Stimulated activated CD8-positive, alpha-beta memory T cell treated with anti-CD3 and anti-CD28 coated beads, Interleukin-15, amount 100 ng/mL, for 1 hour (primary cell): ENCODE measurements at regions not wholly inside any gene's neighbourhood (a gene's known extent, or its start where the extent isn't known, plus 50 kb on each side); places are given as distances from the start of the nearest gene placed in this dataset.
"Not testable (repeated sequence)": the region's sequence is repeated elsewhere in the genome, so short reads cannot be mapped to it uniquely, and the experiment has no call there.

Experiments
- DNase-seq: peaks from one replicate; pipeline ENCODE4 v3.0.0-alpha.2; 2020; ENCODE audit warnings: low read depth

DNA sequence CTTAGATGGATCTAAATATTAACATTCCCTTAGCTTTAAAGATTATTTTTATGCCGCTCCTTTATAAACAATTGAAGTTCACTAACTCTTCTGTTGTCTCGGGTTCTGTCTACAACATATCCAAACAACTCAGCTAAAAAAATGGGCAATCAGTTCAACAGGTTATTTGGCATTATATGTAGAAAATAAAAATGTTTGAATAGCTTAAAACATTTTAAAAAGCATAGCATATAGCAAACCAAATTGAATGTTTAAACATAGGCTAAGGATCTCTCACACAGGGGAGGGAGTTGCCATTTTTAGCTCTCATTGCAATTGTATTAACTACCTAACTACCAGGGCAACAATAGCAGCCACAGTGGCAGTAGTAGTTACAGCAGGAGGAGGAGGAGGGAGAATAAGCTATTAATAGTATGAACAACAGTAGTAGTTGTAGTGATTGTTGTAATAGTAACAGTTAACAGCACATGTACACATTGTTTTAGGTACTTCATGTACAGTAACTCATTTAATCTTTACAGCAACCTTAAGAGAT, 404.2 kb downstream of the KCNRG start:
- no peak for DNase-seq

DNA sequence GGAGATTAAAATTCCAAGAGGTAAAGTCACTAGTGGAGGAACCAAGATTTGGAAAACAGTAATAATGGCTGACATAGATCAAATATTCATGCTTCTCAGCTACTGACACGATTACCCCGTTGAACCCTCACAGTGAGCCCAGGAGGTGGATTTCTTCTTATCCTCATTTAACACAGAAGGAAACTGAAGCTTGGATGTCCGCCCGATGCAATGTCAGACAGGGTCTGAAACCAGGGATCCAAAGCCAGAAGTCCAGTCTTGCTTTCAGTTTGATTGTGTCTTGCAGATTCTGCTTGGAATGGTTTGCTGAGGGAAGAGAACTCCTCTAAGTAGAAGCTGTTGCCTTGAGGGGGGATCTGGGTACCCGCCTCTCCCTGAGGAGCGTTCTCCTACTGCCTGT, 404.7 kb downstream of the KCNRG start:
- DNase-seq, result no peak

DNA sequence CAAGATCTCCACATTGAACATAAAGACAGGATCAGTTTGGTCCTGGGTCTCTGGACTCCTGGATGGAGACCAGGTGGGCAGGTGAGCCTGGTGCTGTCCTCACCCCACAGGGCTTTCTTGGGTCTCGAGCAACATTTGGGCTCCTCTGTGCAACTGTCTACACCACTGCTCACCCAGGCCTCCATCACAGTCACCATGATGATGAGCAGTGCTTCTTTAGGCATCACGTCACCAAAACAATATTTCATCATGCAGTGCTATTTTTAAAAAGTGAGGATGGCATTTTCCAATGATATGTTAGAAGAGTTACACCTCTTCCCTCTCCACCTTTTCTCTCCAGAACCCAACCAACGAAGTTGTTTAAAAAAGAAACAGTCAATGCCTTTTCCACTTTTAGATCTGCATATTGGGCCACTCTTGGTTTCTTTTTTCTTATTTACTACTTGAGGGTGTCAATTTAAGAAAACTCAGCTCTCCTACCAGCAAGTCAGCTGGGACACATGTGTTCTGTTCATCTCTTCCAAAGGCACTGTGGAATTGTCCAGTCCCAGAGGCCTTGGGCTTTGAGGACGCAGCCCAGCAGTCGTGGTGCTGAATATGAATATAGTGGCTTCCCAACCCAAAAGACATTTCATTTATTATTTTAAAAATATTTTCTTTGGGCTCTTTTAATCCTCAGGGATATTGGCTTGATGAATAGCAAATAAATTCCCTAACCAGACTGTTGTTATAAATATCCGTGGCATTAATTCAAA, 405.7 kb downstream of the KCNRG start:
- no peak for DNase-seq

DNA sequence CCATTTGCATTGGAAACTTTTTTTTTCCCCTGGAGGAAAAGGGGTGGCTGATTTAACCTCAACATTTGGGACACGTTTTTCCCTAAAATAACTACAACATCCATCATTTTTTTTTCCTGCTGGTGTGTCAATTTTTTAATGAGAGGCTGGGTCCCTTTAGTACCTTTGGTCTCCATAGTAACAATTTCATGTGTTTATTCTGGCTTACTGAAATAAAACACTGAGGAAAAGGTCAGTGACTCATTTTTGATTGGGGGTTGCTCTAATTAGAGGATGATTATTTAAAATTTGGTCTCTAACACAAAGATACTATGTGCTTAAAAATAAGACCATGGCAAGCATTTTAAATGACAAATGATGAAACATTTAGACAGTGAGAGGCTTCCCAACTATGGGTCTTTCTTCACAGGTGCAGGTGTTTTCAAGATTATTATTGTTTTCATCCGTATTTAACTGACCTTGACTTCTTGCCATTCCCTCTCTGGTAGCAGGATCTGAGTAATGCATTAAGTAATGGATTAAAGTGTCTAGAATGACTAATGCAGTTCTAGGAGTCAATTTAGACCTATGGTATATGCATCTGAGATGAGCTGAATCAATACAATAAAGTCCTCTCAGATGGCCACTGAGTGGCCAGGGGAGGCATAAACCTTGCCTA, 406.4 kb downstream of the KCNRG start:
- DNase-seq, result no peak

DNA sequence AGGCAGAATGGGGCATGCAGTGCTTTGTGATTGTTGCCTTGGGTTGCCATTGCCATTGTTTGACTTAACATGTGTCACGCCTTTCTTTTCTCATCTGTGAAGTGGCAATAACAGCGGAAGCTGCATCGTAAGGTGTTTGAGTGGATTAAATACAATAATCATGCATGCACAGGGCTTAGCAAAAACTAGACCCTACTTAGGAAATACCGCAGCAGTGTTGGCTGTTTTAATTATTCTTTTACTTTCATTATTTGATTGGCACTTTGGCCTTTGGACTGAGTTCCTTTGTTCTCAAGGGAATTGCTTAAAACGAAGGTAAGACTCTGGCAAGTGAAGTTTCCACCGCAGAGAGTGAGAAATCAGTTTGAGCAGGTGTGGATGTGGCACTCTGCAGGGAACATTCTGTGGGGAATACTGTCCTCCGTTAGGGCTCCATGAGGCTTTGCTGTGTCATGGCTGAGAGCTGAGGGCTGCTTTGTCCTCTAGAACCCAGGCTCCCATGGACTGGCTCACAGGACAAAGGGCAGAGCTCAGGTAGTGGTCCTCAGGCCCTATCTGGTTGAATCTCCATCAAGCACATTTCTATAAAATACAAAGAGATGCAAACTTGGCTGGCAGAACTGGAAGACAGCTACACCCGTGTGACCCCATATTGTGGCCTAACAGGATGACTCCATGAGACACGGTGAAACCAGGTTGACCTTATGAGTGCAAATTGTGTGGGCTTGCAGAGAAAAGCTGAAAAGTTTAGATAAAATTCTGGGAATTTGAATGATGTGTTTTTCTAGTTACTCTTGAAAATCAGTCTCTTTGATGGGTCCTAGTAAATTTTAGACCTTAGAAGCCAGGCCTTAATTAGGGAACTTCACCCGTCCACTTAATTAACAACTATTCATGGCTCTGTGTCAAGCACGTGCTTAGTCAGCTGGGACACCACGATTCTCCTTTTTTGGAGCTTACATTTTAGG, 407.2 kb downstream of the KCNRG start:
- no peak for DNase-seq

DNA sequence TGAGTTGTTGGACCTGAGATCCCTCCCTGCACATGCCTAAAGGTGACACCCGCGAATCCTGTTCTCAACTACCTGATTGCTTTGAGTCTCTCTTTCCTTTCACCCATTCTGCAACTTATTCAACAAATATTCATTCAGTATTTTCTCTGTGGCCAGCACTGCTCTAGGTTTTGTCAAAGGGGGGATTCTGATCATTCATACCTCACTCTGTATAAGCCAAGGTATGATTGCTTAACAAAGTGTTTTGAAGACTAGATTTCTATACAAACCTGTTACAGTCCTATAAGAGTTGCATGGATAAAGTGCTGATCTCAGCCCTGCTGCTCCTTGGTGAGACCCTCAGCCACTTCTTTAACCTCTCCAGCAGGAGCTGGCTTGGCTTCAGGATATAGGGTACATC, 409.7 kb downstream of the KCNRG start:
- DNase-seq, result no peak

DNA sequence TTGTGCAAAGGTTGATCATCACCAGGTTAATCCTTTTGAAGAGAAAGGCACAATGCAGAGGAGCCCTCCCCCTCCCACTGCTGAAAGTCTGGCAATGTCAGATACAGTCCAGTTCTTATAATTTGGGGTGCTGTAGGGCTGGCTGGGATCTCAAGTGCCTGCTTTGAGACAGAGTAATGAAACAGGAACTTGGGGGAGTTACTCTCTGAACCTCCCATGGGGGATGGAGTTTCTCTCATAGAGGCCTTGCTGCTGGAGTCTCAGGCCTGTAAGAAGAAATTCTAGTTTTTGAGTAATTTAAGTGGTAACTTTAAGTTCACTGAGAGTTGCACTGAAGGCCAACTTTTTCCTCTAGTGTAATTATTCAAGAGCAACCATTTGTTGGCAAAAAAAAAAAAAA, 410.5 kb downstream of the KCNRG start:
- no peak for DNase-seq

DNA sequence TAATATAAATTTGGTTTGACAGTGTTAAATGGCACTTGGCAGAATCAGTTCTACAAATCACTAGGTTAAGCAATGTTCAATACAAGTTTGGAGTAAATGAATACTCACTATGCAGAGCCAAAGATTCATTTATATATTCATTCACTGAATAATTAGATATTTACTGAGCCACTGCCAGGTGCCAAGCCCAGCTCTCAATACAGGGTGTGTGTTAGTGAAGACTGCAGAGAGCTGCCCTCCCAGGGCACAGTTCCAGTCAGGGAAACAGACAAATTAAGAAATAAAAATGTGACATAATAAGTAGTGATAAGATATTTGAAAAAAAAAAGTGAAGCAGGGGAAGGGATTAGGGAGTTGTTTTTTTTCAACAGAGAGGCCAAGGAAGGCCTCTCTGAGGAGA, 411.7 kb downstream of the KCNRG start:
- DNase-seq, result no peak

DNA sequence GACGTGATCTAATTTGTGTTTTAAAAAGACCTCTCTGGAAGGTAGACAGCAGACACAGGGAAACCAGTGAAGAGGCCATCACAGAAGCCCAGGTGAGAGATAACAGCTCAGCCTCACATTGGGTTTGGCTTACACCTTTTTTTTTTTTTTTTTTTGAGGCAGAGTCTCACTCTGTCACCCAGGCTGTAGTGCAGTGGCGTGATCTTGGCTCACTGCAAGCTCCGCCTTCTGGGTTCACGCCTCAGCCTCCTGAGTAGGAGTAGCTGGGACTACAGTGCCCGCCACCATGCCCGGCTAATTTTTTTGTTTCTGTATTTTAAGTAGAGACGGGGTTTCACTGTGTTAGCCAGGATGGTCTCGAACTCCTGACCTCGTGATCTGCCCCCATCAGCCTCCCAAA, 412.3 kb downstream of the KCNRG start:
- DNase-seq, result not testable (repeated sequence)

DNA sequence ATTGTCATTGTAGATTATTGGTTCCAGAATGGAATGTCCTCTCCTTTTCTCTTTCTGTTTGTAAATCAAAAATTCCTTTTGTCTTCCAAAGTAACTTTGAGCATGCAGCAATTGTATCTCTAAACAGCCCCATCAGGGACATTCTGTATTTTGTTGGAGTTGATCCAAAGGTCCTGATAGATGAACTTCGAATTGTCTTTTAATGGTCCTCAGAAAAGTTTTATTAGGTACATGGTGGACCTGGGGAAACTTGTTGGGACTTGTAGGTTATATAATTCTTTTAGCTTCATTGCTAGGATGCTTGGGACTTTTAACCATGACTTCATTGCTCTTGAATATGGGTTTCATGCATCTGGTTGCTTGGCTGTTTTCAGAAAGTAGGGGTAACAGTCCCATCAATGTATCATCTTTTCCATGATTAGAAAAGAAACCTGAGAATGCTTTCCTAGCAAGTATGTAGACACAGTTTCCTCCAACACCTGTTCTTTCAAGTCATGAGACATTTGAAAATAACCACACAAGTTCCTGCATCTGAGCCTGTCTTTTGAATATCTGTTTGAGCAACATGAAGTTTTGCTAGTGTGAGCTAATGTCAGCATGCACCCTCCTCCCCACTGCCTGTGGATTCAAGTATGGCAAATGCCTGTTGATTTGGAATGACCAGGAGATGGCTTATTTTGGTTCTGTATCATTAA, 413.1 kb downstream of the KCNRG start:
- DNase-seq, result no peak

DNA sequence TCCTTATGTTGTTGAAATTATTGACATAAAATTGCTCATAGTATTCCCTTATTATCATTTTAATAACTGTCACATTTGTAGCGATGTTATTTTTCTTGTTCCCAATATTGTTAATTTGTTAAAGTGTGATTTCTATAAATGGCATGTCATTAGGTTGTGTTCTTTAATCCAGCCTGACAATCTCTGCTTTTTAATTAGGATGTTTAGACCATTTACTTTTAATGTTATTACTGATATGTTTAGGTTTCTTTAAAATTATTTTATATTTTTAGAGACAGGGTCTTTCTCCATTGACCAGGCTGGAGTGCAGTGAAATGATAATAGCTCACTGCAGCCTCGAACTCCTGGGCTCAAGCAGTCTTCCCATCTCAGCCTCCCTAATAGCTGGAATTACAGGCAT, 408.5 kb downstream of the DLEU7 start:
- no peak for DNase-seq

DNA sequence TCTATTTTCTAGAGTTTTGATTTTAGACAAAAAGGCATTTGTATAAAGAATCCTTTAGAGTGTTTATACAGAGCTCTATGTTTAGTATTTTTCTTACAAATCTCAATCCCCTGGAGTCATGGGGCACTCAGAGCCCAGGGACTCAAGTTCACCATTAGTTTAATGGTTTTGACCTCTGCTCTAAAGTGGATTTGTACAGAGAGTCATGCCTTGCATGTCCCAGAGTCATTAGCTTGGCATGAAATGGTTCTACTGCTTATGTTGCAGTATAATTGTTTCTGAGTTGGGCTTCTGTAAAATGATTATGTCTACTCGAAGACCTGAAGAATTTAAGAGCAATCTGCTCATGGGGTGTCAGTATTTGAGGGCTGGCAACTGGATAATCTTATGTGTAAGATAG, 406.2 kb downstream of the DLEU7 start:
- no peak for DNase-seq

DNA sequence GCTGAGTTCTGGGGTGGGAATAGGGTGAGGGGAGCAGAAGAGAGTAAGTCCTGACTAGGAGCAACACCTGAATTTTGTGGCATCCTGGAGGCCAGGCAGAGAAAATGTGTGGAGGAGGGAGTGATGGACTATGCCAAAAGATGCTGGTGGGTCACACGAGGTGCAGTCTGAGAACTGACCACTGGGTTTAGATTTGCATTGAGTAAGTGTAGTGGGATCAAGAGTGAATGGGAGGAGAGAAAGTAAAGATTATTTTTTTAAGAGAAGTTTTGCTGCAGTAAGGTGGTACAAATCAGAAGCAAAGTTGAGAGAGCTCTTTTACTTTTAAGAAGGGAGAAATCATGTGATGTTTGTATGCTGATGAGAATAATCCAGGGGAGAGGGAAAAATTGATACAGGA, 405.1 kb downstream of the DLEU7 start:
- DNase-seq, result no peak

DNA sequence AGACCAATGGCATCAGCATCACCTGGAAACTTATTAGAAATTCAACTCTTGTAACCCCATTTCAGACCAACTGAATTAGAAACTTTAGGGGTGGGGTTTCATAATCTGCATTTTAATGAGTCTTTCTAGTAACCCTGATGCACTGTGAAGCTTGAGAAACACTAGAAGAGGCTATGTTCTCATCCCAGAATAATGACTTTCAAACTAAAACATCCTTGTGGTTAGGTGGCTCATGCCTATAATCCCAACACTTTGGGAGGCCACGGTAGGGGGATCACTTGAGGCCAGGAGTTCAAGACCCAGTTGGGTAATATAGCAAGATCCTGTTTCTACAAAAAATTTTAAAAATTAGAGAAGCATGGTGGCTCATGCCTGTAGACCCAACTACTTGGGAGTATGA, 402.4 kb downstream of the DLEU7 start:
- DNase-seq, result no peak

DNA sequence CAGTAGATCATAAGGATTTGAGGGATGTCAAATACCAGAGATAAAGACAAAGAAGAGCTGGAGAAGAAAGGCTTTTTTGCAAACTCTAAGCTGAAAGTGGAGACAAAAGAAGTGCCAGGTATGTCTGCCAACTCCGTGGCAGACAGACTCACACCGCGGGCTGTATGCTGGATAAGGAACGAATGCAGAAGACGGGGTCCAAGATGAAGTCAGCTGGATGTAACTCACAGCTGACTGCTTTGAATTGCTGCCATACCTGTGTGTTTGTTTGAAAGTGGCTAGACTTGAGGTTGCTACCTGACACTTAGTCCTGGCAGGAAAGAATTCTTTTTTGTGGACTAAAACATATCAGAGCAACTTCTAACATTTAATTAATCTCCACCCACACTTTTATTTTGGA, 398.8 kb downstream of the DLEU7 start:
- no peak for DNase-seq

DNA sequence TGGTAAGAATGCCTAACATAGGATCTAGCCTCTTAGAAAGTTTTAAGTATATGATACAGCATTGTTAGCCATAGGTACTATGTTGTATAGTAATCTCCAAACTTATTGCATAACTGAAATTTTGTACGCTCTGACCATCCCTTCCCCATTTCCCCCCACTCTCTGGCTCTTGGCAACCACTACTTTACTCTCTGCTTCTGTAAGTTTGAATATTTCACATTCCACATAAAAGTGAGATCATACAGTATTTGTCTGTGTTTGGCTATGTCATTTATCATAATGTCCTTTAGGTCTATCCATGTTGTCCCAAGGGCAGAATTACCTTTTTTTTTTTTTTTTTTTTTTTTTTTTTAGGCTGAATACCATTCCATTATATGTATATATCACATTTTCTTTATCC, 396.9 kb downstream of the DLEU7 start:
- DNase-seq, result no peak

DNA sequence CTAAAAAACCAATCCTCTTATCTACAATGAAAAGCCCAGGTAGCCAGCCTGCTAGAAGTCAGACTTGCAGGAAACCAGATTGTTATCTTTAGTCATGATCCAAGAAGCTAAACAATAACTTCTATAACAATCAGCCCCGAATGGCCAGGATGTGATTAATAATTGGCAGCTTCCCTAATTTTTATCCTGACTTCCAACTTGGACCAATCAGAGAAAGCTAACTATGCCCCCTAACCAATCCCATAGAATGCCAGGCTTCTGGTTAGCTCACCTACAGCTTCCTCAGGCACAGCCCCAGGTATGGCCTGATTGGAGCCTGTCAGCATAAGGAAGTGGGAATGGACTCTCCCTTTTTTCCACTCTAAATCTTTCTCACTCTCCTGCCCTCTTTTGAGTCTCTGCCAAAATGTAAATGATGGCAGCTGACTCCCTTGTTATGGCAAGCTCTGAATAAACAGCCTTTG, 394.9 kb downstream of the DLEU7 start:
- DNase-seq, result no peak

DNA sequence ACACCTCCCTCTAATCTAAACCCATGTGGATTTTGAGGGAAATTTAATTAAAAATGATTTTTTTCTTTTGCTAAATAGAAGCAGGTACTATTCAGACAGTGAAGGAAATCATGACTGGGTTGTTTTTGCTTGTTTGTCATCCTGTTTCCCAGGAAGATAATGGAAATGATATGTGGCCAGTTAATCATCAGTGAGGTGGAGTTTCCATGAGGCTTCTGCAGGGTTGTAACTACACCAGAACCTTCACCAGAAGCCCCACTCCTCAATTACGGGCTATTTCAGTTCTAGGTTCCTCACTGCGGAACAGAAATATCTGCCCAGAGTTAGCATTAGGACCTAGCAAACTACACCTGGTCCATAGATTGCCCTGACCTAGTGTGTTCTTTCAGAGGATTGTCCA, 394.0 kb downstream of the DLEU7 start:
- DNase-seq, result no peak

DNA sequence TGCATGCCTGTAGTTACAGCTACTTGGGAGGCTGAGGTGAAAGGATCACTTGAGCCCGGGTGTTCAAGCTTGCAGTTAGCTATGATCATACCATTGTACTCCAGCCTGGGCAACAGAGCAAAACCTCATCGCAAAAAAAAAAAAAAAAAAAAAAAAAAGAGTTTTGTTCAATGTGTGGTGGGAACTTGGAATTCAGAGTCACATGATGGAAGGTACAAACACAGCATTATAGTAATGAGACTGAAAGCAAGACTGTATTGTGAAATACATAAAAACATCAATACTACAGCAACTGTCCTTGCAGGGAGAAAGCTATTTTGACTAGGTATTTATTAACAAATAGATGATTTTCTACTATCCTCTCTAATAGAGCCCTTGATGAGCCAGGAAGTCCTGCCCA, 393.2 kb downstream of the DLEU7 start:
- DNase-seq, result no peak

DNA sequence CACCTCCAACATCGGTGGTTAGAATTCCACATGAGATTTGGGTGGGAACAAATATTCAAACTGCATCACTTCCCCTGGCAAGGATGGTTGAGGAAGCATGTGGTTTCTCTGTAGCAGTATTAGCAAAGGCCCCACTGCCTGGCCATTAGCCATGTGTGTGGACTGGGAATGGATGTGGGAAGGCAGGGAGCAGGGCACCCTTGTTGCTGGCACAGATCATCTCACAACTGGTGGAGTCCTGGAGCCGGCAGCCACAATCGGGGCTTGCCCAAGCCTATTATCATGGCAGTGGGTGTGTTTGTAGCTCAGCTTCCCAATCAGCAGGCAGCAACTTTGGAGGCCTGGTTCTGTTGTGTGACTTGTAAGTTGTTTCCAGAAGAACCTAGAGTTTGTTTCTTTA, 391.9 kb downstream of the DLEU7 start:
- DNase-seq, result no peak

DNA sequence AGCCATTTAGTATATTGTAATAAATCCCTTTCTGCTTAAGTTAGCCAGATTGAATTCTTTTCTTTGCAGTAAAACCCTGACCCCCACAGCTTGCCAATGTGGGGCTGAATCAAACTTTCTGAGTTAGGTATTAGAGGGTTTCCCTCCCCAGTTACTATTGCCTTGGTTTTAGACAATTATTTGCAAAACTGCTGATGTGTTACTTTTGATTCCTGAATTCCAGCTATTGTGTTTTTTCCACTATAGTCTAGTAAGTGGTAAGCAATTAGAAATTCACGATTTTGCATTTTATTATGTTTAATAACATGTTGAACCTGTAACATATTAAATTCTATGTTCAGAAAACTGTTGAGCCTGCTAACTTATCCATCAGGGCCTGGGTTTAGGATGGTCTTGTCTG, 391.5 kb downstream of the DLEU7 start:
- DNase-seq, result no peak

DNA sequence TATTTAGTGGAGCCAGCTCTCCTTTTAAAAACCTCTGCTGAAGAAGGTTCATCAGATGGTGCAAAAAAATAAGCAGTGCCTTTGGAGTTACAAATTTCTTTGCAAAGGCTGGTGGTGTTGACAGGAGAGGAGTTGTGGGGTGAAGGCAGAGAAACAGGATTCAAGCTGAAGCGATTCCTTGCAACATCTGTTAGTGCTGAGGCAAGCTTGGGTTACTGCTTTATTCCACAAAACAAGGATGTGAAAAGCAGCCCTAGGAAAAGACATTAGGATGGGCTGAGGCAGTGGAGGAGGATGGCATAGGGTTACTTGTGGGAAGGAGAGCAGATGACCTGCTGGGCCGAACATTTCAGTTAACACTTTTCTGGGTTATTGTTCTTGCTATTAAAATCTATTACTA, 390.7 kb downstream of the DLEU7 start:
- DNase-seq, result no peak
